HEK293T (cell line): ENCODE measurements at regions not wholly inside any gene's neighbourhood (a gene's known extent, or its start where the extent isn't known, plus 50 kb on each side); places are given as distances from the start of the nearest gene placed in this dataset.

Source experiments
- BHLHE40 ChIP-seq: fragments of 450-650 bp; IDR thresholded peaks from 2 replicates; pipeline ENCODE4 v1.6.1; 2016; ENCODE audit warnings: mild to moderate bottlenecking, moderate library complexity, borderline replicate concordance
- ELF4 ChIP-seq: fragments of 450-650 bp; IDR thresholded peaks from 2 replicates; pipeline ENCODE4 v1.6.1; 2017; ENCODE audit warnings: antibody characterized with exemption
- FOXM1 ChIP-seq: fragments of 450-650 bp; IDR thresholded peaks from 2 replicates; pipeline ENCODE4 v1.6.1; 2017; ENCODE audit warnings: mild to moderate bottlenecking, borderline replicate concordance
- HDGF ChIP-seq: fragments of 450-650 bp; IDR thresholded peaks from 2 replicates; pipeline ENCODE4 v1.6.1; 2017; ENCODE audit warnings: antibody characterized with exemption, borderline replicate concordance
- L3MBTL2 ChIP-seq: fragments of 450-650 bp; conservative IDR thresholded peaks from 2 replicates; pipeline ENCODE4 v1.6.1; 2016; ENCODE audit warnings: mild to moderate bottlenecking
- NFRKB ChIP-seq: fragments of 450-650 bp; IDR thresholded peaks from 2 replicates; pipeline ENCODE4 v1.6.1; 2016; ENCODE audit warnings: mild to moderate bottlenecking, moderate library complexity
- SP1 ChIP-seq: fragments of 450-650 bp; IDR thresholded peaks from 2 replicates; pipeline ENCODE4 v1.6.1; 2017
- SUZ12 ChIP-seq: fragments of 450-650 bp; IDR thresholded peaks from 2 replicates; pipeline ENCODE4 v1.6.1; 2016; ENCODE audit warnings: mild to moderate bottlenecking
- TARDBP ChIP-seq: fragments of 450-650 bp; IDR thresholded peaks from 2 replicates; pipeline ENCODE4 v1.6.1; 2016
- ZNF384 ChIP-seq: fragments of 450-650 bp; IDR thresholded peaks from 2 replicates; pipeline ENCODE4 v1.6.1; 2016
- TF ChIP-seq, protein P1 (sequence below): fragments of 450-650 bp; IDR thresholded peaks from 2 replicates; pipeline ENCODE4 v1.6.1; 2016

- TF ChIP-seq ZNF384 (no peak), SUZ12 (no peak), NFRKB (no peak), FOXM1 (no peak), SP1 (no peak), BHLHE40 (no peak), ELF4 (no peak), L3MBTL2 (no peak), HDGF (no peak), TARDBP (no peak)
- TF ChIP-seq, protein P1, sequence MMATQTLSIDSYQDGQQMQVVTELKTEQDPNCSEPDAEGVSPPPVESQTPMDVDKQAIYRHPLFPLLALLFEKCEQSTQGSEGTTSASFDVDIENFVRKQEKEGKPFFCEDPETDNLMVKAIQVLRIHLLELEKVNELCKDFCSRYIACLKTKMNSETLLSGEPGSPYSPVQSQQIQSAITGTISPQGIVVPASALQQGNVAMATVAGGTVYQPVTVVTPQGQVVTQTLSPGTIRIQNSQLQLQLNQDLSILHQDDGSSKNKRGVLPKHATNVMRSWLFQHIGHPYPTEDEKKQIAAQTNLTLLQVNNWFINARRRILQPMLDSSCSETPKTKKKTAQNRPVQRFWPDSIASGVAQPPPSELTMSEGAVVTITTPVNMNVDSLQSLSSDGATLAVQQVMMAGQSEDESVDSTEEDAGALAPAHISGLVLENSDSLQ: no peak
Observed at GRCh38 chr9:20240498-20240897, 381.8 kb downstream of the MLLT3 start.
